Epithelial cell of esophagus (primary cell): ENCODE measurements at regions not wholly inside any gene's neighbourhood (a gene's known extent, or its start where the extent isn't known, plus 50 kb on each side); places are given as distances from the start of the nearest gene placed in this dataset.

Experiments
- DNase-seq: peaks from one replicate; pipeline ENCODE4 v3.0.0; 2010; ENCODE audit warnings: low read depth
- H3K4me3 ChIP-seq: 2 replicates; pipeline ENCODE4 v1.5.1; 2011; ENCODE audit warnings: mild to moderate bottlenecking, low read length, control low read depth
- TF ChIP-seq, protein P1 (sequence below): IDR thresholded peaks from 2 replicates; pipeline ENCODE4 v1.5.1; 2011; ENCODE audit warnings: low read depth, mild to moderate bottlenecking, low read length, control low read depth, inconsistent platforms; ENCODE audit not compliant: insufficient read depth; ENCODE audit errors: missing control alignments

DNA sequence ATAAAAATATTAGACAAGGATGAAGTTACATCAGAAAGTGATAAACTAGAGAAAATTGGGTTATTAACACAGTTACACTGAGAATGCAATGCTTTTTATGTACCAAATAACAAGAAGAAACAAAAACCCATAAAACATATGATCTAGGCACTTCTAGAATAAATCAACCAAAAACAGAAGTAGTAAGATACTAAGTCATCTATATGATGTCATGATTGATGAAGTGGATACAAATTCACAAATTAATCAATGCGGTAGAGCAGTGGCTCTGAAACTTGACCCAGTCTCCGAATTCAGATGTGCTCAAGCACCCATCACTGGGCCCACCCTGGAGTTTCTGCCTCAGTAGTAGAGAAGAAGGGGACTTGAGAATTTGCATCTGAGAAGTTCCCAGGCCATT, 112.1 kb upstream of the SSTR4 start:
- no peak for DNase-seq
- no peak overlapping the region for H3K4me3 ChIP-seq
- TF ChIP-seq, protein P1, sequence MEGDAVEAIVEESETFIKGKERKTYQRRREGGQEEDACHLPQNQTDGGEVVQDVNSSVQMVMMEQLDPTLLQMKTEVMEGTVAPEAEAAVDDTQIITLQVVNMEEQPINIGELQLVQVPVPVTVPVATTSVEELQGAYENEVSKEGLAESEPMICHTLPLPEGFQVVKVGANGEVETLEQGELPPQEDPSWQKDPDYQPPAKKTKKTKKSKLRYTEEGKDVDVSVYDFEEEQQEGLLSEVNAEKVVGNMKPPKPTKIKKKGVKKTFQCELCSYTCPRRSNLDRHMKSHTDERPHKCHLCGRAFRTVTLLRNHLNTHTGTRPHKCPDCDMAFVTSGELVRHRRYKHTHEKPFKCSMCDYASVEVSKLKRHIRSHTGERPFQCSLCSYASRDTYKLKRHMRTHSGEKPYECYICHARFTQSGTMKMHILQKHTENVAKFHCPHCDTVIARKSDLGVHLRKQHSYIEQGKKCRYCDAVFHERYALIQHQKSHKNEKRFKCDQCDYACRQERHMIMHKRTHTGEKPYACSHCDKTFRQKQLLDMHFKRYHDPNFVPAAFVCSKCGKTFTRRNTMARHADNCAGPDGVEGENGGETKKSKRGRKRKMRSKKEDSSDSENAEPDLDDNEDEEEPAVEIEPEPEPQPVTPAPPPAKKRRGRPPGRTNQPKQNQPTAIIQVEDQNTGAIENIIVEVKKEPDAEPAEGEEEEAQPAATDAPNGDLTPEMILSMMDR = no peak

DNA sequence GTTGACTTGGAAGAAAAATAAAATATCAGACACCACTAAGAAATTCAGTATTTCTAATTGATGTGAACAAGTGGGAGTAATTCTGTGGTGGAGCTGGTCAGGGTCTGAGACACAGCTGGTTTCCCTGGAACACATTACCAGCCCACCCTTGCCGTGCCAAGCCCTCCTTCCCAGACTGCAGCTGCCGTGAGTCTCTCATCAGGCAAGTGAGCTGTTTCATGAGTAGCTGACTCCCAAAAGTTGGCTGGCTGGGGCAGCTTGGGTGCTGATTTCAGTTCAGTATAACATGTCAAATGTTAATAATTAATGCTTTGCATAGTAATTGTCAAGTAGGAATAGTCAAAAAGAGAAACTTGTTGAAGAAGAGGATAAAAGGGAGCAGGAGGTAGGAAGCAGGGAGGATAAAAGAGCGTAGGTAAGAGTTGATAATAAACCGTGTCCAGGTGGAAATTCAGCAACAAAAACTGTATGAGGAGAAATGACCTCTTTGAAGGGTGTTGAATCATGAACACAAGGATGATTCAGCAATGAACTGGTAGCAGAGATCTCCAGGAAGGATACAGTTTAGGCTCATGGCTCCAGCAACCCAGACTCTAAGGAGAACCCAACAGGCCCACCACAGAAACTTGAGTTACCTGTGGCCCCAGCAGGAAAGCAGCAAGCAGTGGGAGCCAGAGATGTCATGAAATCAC, 110.9 kb upstream of the SSTR4 start:
- TF ChIP-seq, protein P1 = no peak
- H3K4me3 ChIP-seq = no peak overlapping the region
- peak; percentile 42 for DNase-seq

DNA sequence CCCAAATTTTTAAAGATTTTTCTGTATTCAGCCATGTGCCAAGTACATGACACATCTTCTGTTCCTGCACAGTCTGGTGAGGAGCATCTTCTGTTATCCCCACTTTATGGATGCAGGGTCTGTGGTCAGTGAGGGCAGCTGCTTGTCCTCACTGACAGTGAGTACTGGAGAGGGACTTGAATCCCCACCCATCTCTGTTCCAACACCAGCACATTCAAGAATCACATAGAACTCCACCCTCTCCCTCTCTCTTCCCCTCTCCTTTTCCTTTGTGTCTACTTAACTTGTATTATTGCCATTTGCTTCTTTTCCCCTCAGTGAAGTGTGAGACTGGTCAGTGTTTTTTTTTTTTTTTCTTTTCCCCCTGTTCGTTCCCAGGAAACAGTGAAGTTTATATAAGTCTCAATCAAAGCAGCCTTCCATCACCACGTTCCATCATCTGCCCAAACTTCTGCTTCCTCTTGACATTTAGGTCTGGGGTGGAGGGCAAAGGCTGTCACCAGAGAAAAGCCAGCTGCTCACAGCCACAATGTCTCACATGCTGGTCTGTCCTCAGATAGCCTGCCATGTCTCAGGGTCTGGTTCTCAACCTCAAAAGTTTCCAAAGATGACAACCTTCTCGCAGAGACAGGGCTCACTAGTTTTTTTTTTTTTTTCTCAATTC, 110.0 kb upstream of the SSTR4 start:
- DNase-seq = no peak
- no peak overlapping the region for H3K4me3 ChIP-seq
- TF ChIP-seq, protein P1 = no peak

DNA sequence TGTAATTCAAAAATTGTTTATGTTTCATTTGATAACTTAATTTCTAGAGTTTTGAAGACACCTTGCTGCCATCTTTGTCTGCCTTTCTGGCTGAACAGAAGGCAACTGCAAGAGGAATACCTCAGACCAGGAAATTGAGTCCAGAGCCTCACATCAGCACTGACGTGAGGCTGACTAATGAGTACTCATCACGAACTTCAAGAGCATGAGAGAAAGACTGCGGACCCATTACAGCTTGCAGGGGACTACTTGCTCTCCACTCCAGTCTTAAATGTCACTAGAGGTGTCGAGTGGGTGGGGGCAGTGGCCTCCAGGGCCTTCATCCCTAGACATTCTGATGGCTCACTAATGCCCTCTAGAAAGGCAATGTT, 109.5 kb upstream of the SSTR4 start:
- DNase-seq = peak; percentile 72
- H3K4me3 ChIP-seq = no peak overlapping the region
- TF ChIP-seq, protein P1 = no peak

DNA sequence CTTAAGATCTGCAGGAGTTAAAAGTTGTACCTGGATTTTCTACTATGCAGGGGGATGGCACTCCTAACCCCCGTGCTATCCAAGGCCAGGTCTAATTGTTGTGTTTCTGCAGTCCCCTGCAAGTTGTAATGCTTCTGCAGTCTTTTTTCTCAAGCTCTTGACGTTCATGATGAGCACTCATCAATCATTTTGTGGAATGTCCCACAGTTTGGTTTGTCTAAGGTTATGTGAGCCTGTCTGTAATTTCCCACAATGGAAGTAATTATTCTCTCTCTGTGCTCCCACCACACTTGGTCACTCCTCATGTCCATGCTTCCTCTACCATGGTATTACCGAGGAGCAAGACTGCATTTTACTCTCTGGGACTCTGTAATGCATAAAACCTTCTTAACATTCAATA, 107.6 kb upstream of the SSTR4 start:
- DNase-seq = no peak
- no peak overlapping the region for H3K4me3 ChIP-seq
- TF ChIP-seq, protein P1 = no peak

DNA sequence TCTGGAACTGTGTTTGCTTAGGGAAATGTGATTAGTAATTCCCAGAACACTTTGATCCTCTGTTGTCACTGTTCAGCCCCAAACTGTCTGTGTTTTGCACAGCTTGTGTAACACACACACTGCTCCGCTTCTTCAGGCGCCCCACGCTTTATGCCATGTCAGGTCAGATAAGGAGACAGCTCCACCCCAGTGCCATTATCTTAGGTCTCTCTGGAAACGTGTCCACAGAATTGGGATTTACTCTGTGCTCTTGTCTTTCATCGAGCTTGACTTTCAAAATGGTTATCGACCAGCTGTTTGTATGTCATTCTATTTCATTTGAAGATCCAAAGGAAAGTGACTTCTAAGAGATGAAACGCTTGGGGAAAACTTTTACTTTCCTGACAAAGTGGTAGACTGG, 106.4 kb upstream of the SSTR4 start:
- no peak overlapping the region for H3K4me3 ChIP-seq
- TF ChIP-seq, protein P1 = no peak
- no peak for DNase-seq

DNA sequence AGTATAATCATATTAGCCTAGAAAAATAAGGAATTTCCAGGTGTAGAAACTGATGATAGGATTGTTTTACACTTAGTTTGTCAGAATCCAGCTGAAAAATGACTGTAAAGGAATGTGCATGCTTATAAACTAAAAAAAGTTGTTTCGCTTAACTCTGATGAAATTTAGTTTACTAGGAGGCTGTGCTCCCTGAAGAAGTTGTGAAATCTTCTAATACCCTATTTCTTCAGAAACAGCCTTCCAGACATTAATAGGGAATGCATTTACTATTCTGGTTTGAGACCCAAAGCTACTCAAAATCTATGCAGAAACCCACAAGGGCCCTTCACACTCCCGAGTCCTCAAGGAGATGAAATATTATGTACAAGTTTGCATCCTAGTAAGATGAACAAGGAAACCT, 105.5 kb upstream of the SSTR4 start:
- no peak overlapping the region for H3K4me3 ChIP-seq
- TF ChIP-seq, protein P1 = no peak
- no peak for DNase-seq
